HG03342 (cell line): ENCODE measurements at regions not wholly inside any gene's neighbourhood (a gene's known extent, or its start where the extent isn't known, plus 50 kb on each side); places are given as distances from the start of the nearest gene placed in this dataset.
"Not testable (repeated sequence)": the region's sequence is repeated elsewhere in the genome, so short reads cannot be mapped to it uniquely, and the experiment has no call there.

ENCODE experiments used
- ATAC-seq: cut with Tn5 transposase; IDR thresholded peaks from one replicate; pipeline ENCODE4 v1.9.1; 2021; ENCODE audit warnings: mild to moderate bottlenecking, moderate library complexity; ENCODE audit not compliant: unreplicated experiment

DNA sequence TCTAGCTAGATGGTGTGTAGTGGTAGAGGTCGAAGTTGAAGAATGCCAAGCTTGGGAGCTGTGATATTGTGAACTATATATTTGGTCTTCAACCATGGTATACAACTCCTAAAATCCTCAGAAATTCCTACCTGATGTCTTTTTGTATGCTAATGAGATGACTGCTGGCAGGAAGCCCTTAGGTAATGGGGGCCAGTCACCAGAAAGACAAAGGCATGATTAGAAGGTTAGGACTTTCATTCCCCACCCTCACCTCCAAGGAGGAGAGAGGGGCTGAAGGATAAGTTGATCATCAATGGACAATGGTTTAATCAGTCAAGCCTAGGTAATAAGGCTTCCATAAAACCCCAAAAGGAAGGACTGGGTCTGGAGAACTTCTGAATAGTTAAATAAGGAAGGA is 285.7 kb upstream of the POU5F2 start:
- no peak for ATAC-seq

DNA sequence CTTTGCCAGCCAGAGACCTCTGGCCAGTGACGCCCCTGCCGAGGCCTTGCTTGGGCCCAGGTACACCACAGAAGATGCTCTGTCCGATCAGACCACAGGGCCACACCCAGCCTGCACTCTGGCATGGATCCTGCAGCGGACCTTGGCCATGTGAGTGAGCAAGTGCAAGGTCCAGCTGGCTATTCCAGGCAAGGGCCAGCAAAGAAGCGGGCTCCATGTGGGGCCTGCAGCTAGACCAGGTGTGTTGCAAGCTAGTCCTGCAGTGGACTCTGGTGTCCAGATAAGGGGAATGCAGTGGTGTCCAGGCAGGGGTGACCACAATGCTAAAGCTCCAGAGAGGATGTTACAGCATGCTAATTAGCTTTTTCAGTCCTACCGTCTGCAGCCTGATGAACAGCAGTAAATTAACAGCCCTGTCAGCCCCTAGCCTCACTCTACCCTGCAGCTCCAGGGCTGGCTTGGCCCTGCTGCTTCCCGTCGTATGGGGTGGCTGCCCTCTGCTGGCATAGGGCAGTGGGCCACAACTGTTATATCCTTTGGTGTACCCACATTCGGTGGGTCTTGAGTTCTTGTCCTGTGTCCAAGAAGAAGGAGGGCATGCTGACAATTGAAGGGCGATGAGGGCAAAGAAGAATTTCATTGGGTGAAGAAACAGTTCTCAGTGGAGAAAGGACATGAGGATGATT is 284.5 kb upstream of the POU5F2 start:
- no peak for ATAC-seq

DNA sequence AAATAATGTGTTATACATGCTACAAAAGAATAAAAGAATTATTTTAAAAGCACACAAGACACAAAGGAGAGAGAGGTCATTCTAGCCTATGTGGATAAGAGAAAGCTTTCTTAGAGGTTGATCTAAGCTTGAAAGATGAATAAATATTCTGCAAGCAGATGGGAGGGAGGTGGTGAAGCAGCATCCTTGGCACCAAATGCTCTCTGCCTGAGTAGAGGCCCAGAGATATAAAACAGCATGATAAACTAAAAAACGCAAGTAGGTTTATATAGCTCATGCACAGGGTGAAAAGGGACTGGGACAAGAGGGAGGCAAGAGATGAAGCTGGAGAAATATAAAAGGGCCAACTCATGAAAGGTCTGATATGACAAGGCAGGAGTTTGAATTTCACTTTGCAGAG is 283.2 kb upstream of the POU5F2 start:
- no peak for ATAC-seq

DNA sequence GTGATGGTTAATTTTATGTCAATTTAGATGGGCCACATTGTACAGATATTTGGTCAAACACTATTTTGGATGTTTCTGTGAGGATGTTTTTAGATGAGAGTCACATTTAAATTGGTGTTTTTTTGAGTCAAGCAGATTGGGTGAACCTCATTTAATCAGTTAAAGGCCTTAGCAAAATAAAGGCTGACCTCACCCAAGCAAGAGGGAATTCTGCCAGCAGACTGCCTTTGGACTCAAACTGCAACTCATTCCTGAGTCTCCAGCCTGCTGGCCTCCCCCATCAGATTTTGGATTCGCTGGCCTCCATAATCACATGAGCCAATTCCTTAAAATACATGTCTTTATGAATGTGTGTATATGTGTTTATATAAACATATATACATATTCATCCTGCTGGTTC is 282.7 kb upstream of the POU5F2 start:
- no peak for ATAC-seq

DNA sequence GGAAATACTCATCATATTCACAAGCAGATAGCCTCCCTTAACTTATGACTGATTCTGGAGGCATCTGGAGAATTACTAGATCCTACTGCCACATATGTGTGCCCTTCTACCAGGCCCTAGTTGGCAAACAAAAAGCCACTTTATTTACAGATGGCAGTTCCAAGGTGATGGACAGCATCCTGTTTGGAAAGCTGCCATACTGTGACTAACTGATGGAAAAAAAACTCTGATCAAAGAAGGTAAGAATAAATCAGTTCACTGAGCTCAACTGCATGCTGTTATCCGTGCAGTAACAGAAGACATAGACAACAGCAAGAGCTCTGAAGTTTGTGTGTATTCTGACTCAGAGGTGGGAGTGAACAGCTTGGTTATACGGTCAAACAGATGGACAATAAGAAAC is 279.8 kb upstream of the POU5F2 start:
- no peak for ATAC-seq

- ATAC-seq: no peak
Observed at GRCh38 chr5:94017579-94017978, 276.2 kb upstream of the POU5F2 start.

GRCh38 chr5:94010814-94011213 is 269.4 kb upstream of the POU5F2 start:
- no peak for ATAC-seq

DNA sequence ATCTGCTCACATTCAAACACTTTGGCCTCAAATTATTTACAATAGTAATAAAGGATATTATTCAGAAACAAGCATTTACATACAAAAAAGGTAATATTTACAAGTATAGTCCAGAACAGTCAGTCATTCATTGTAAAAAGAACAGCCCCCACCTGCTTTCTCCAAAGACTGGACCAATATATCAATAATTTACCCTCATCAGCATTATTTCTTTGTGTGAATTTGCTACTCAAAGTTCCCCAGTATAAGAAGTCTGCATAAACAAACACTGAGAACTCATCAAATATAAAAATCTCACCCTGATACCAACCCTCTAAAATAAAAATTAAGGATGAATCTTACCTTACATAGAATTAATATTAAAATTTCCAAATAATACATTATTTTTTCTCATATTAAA is 267.8 kb upstream of the POU5F2 start:
- ATAC-seq: no peak

- no peak for ATAC-seq
Observed at GRCh38 chr5:93998951-93999455, 257.6 kb upstream of the POU5F2 start.

GRCh38 chr5:93997562-93997961 is 256.2 kb upstream of the POU5F2 start:
- no peak for ATAC-seq

- peak; percentile 60 for ATAC-seq
Observed at GRCh38 chr5:93995126-93995621, 253.8 kb upstream of the POU5F2 start.

DNA sequence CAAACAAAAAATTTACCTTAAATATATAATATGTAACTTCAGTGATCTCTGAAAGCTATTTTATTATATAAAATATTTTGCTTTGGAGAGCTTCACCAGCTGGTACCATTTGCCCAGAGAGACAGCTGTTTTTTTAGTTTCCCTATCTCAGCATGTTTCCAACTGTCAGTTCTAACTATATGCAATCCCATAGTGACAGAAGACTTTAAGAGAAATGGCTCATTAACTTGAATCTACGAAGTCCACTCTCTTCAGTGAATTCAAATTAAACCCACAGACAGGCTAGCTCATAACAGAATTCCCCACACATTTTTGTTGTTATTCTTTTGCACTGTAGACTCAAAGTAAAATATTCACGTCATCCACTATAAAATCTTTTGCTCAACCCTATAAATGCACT is 251.8 kb upstream of the POU5F2 start:
- no peak for ATAC-seq

- ATAC-seq: no peak
Observed at GRCh38 chr5:93990504-93991070, 249.2 kb upstream of the POU5F2 start.

GRCh38 chr5:93985940-93986570 is 244.7 kb upstream of the POU5F2 start:
- ATAC-seq: not testable (repeated sequence)

- no peak for ATAC-seq
Observed at GRCh38 chr5:93978222-93978621, 236.8 kb upstream of the POU5F2 start.

GRCh38 chr5:93967923-93968322 is 226.5 kb upstream of the POU5F2 start:
- no peak for ATAC-seq

- no peak for ATAC-seq
Observed at GRCh38 chr5:93964421-93964820, 223.0 kb upstream of the POU5F2 start.

DNA sequence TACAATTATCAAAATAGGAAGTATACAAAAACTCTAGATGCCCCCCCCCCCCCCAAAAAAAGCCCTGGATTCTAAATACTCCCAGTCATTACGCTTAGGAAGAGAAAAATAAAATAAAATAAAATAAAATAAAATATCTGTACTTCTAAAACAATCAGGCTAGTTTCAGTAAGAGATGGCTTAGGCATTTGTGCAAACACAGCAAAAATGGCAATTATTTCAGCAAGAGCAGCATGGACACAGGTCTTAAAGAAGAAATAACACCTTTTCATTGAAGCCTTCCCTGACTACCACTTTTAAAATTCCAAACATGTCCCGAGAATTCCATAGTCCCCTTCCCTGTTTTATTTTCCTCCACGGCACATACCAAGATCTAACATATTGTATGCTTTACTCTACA is 218.6 kb upstream of the POU5F2 start:
- ATAC-seq: no peak

DNA sequence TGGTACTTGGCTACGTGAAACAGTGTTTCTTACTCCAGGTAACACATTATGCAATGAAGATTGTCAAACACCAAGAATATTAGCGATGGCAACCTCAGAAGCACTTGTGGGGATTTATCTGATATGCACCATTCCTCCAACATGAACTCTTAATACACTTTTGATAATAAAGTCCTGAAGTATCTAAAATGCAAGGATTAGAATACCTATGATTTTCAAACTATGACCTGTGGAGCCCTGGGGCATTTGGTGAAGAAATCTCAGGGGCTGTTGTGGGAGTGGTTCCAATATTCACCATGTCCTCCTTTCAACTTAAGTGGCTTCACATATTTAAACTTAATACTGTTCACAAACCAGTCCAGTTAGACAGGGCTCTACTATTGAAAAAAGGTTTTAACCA is 214.6 kb upstream of the POU5F2 start:
- no peak for ATAC-seq

DNA sequence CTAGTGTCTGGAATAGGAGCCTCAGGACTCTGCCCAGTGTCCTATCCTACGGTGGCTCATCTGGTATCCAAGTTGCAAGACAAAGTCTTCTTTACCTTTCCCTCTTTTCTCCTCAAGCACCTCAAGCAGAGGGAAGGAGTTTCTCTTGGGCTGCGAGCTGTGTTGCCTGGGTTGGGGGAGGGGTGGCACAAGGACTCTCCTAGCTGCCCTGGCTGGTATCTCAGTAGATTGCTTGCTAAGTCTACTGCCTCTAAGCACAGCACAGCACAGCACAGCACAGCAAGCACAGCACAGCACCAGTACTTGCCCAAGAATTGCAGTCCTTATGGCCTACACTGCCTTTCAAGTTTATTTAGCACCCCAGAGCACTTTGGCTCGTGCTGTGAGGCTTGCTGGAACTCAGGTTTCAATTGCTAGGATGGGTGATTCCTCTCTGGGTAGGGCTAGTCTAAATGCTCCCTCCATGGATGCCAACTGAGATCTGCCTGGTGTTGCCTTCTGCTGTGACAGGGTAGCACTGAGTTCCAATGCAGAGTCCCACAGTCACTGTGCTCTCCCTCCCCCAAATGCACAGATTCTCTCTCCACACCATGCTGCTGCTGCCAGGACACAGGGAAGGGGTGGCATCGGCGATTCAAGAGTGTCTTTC is 213.1 kb upstream of the POU5F2 start:
- no peak for ATAC-seq

- no peak for ATAC-seq
Observed at GRCh38 chr5:93953442-93953841, 212.0 kb upstream of the POU5F2 start.

DNA sequence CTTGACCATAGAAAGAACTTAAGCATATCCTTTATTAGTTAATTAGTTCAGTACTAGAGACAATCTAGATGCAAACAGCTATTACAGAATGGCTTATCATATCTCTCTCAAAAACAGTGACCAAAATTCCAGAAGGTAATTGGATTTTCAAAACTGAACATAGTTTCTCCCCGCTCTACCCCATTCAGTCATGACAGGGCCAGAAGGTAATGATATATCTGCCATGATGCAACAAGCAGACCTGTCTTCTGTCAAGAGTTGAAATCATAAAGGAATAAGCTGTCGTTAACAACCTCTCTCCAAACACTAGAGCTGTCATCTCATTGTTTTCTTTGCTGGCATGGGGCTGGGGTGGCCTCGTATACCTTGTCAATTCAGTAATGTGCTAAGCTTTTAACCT is 200.5 kb upstream of the POU5F2 start:
- ATAC-seq: no peak
